GM23338 (cell line): ENCODE measurements at regions not wholly inside any gene's neighbourhood (a gene's known extent, or its start where the extent isn't known, plus 50 kb on each side); places are given as distances from the start of the nearest gene placed in this dataset.

ENCODE experiments used
- ATAC-seq: fragments of 200-7000 bp; cut with Tn5 transposase; 3 replicates; pipeline ENCODE4 v1.9.1; 2020
- DNase-seq: peaks from one replicate; pipeline ENCODE4 v3.0.0-alpha.2; 2015; ENCODE audit warnings: low spot score
- H2AFZ ChIP-seq: fragments of 200-600 bp; sonication (generic); 2 replicates; pipeline ENCODE4 v1.8.0; 2016; ENCODE audit warnings: antibody characterized with exemption, mild to moderate bottlenecking, moderate library complexity
- H3F3A ChIP-seq: fragments of 200-600 bp; sonication (generic); replicated peaks from 2 replicates; pipeline ENCODE4 v1.8.0; 2017; ENCODE audit warnings: antibody characterized with exemption, mixed run types, low read depth
- H3K27ac ChIP-seq: fragments of 200-600 bp; sonication (generic); 2 replicates; pipeline ENCODE4 v1.6.1; 2016; ENCODE audit warnings: low read depth
- H3K27me3 ChIP-seq: fragments of 200-600 bp; sonication (generic); 2 replicates; pipeline ENCODE4 v1.8.0; 2016; ENCODE audit warnings: mild to moderate bottlenecking, mixed run types, moderate library complexity; ENCODE audit not compliant: insufficient read depth
- H3K36me3 ChIP-seq: fragments of 200-600 bp; sonication (generic); 2 replicates; pipeline ENCODE4 v1.8.0; 2016; ENCODE audit warnings: mild to moderate bottlenecking; ENCODE audit not compliant: insufficient read depth
- H3K4me1 ChIP-seq: fragments of 200-600 bp; sonication (generic); 2 replicates; pipeline ENCODE4 v1.8.0; 2016; ENCODE audit warnings: mild to moderate bottlenecking, moderate library complexity; ENCODE audit not compliant: insufficient read depth
- H3K4me2 ChIP-seq: fragments of 200-600 bp; sonication (generic); 2 replicates; pipeline ENCODE4 v1.7.1; 2017; ENCODE audit warnings: mixed run types
- H3K4me3 ChIP-seq: fragments of 200-600 bp; sonication (generic); 2 replicates; pipeline ENCODE4 v1.6.1; 2016; ENCODE audit warnings: mixed run types
- H3K79me2 ChIP-seq: fragments of 200-600 bp; sonication (generic); replicated peaks from 2 replicates; pipeline ENCODE4 v1.8.0; 2017; ENCODE audit warnings: mild to moderate bottlenecking; ENCODE audit not compliant: insufficient read depth
- H3K9me2 ChIP-seq: fragments of 200-600 bp; sonication (generic); 2 replicates; pipeline ENCODE4 v1.8.0; 2017; ENCODE audit not compliant: insufficient read depth
- H4K20me1 ChIP-seq: fragments of 200-600 bp; sonication (generic); replicated peaks from 2 replicates; pipeline ENCODE4 v1.8.0; 2017; ENCODE audit warnings: mild to moderate bottlenecking; ENCODE audit not compliant: insufficient read depth
- H3K27ac Mint-ChIP-seq: 2 replicates; pipeline ENCODE4 v1.8.0; 2020; ENCODE audit warnings: inconsistent platforms, mild to moderate bottlenecking, moderate library complexity, mixed read lengths
- H3K27me3 Mint-ChIP-seq: 3 replicates; pipeline ENCODE4 v1.8.0; 2022; ENCODE audit warnings: low read depth, mild to moderate bottlenecking, moderate library complexity, mixed read lengths, inconsistent platforms; ENCODE audit not compliant: insufficient read depth, poor library complexity
- H3K36me3 Mint-ChIP-seq: 3 replicates; pipeline ENCODE4 v1.8.0; 2021; ENCODE audit warnings: low read depth, mild to moderate bottlenecking, inconsistent platforms, moderate library complexity, mixed read lengths
- H3K4me1 Mint-ChIP-seq: 3 replicates; pipeline ENCODE4 v1.8.0; 2020; ENCODE audit warnings: mild to moderate bottlenecking, inconsistent platforms, mixed read lengths
- H3K4me3 Mint-ChIP-seq: 3 replicates; pipeline ENCODE4 v1.8.0; 2021; ENCODE audit warnings: moderate library complexity, mild to moderate bottlenecking, inconsistent platforms, mixed read lengths
- H3K9me3 Mint-ChIP-seq: 3 replicates; pipeline ENCODE4 v1.8.0; 2020; ENCODE audit warnings: moderate library complexity, mild to moderate bottlenecking, inconsistent platforms, mixed read lengths
- CTCF ChIP-seq, 2 experiments: fragments of 200-600 bp in 1 of 2; sonication (generic) in 1 of 2; conservative IDR thresholded peaks; 2 replicates each; pipeline versions ENCODE4 v1.5.1 to v1.6.1; 2016 to 2017; ENCODE audit warnings: antibody characterized with exemption in 2 of 2, low read depth in 2 of 2, mild to moderate bottlenecking in 2 of 2, moderate library complexity in 1 of 2
- EZH2 ChIP-seq: fragments of 200-600 bp; sonication (generic); IDR thresholded peaks from one replicate; pipeline ENCODE4 v1.8.0; 2017; ENCODE audit warnings: antibody characterized with exemption, mild to moderate bottlenecking, low read depth; ENCODE audit not compliant: unreplicated experiment
- EZH2phosphoT487 ChIP-seq: fragments of 200-600 bp; sonication (generic); IDR thresholded peaks from one replicate; pipeline ENCODE4 v1.8.1; 2018; ENCODE audit warnings: antibody characterized with exemption; ENCODE audit not compliant: unreplicated experiment
- POLR2AphosphoS5 ChIP-seq: IDR thresholded peaks from 2 replicates; pipeline ENCODE4 v1.6.1; 2016; ENCODE audit warnings: antibody characterized with exemption, low read depth
- ZNF114 ChIP-seq: fragments of 250-450 bp; sonication (Bioruptor Pico); IDR thresholded peaks from 2 replicates; pipeline ENCODE4 v1.5.0; 2020; ENCODE audit warnings: mild to moderate bottlenecking, moderate library complexity
- TF ChIP-seq, protein P1 (sequence below): IDR thresholded peaks from one replicate; pipeline ENCODE4 v1.6.1; 2018; ENCODE audit warnings: antibody characterized with exemption; ENCODE audit not compliant: unreplicated experiment

DNA sequence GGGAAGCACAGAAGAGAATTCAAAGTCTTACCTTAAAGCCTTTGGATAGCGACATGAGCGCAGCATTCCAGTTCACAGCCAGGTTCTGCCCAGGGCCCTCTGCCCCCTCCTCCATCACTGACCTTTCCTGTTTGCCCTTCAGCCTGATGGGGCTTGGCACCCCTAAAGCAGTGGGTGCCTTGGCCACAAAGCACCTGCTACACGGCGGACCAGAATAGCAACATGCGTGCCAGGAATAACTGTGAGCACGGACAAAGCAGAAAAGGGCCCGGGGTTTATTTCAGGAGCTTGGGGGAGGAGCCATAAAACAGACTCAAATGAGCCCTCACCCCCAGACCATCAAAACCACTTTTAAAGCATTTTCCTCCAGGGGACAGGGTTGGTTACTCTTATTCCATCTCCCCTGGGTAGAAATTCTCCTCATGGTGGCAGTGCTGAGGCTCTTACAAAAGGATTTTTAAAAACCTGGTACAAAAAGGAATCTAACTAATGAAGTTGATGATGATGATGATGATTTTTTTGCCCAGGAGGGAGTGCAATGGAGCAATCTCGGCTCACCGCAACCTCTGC lies 135.4 kb downstream of the KLF13 start:
- TF ChIP-seq, protein P1, sequence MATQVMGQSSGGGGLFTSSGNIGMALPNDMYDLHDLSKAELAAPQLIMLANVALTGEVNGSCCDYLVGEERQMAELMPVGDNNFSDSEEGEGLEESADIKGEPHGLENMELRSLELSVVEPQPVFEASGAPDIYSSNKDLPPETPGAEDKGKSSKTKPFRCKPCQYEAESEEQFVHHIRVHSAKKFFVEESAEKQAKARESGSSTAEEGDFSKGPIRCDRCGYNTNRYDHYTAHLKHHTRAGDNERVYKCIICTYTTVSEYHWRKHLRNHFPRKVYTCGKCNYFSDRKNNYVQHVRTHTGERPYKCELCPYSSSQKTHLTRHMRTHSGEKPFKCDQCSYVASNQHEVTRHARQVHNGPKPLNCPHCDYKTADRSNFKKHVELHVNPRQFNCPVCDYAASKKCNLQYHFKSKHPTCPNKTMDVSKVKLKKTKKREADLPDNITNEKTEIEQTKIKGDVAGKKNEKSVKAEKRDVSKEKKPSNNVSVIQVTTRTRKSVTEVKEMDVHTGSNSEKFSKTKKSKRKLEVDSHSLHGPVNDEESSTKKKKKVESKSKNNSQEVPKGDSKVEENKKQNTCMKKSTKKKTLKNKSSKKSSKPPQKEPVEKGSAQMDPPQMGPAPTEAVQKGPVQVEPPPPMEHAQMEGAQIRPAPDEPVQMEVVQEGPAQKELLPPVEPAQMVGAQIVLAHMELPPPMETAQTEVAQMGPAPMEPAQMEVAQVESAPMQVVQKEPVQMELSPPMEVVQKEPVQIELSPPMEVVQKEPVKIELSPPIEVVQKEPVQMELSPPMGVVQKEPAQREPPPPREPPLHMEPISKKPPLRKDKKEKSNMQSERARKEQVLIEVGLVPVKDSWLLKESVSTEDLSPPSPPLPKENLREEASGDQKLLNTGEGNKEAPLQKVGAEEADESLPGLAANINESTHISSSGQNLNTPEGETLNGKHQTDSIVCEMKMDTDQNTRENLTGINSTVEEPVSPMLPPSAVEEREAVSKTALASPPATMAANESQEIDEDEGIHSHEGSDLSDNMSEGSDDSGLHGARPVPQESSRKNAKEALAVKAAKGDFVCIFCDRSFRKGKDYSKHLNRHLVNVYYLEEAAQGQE, result no peak
- TF ChIP-seq ZNF114 (CRISPR knock-in tag) (no peak), CTCF (conservative IDR thresholded peaks at IDR 0.05; ENCODE audit: low read depth in 2 of 2) (peak; percentile 34 to 48)
- ATAC-seq (peak; percentile 53; the same call in 2 of the 3 replicates), DNase-seq (peak; percentile 49)
- Mint-ChIP-seq H3K27me3 (no peaks in the 10 kb centered on the region), H3K4me1 (no peaks in the 10 kb centered on the region; the same call in 1 of the 3 replicates), H3K4me3 (no peak overlapping the region), H3K27ac (no peak overlapping the region), H3K9me3 (no peaks in the 10 kb centered on the region), H3K36me3 (no peaks in the 10 kb centered on the region)
- no peaks in the 10 kb centered on the region for H3K36me3 ChIP-seq
- H3K27ac ChIP-seq, result no peak overlapping the region
- no peaks in the 10 kb centered on the region for H3K4me1 ChIP-seq
- H2AFZ ChIP-seq, result no peak overlapping the region
- H3K27me3 ChIP-seq, result no peaks in the 10 kb centered on the region
- no peaks in the 10 kb centered on the region for H3F3A ChIP-seq
- no peak overlapping the region for H3K4me2 ChIP-seq
- H3K4me3 ChIP-seq, result no peak overlapping the region
- H3K79me2 ChIP-seq, result no peaks in the 10 kb centered on the region
- H4K20me1 ChIP-seq, result no peaks in the 10 kb centered on the region
- H3K9me2 ChIP-seq, result no peaks in the 10 kb centered on the region

DNA sequence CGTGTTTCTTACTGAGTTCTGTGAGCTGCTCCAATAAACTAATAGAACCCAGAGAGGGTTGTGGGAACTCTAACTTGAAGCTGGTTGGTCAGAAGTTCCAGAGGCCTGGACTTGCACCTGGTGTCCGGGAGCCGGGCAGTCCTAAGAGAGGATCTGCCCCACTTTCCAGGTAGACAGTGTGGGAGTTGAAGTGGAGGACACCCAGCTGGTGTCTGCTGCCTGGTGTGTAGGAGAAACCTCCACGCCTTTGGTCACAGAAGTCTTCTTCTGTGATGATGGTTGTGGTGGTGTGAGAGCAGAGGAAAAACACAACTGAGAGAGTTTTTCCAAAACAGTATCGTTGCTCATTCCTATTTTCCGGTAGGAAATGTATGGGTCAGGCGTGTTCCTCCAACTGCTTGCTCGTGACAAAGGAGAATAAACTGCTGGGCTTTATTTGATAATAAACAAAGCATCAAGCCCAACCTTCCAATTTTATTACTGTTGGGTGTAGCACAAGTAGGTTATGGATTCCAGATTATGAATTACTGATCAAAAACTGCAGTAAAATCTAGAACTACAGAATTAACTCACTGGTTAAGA lies 137.0 kb downstream of the KLF13 start:
- no peak overlapping the region for H3K4me2 ChIP-seq
- no peaks in the 10 kb centered on the region; the same call in 2 of the 3 replicates for H3K4me1 Mint-ChIP-seq
- peaks cover 6% of the 10 kb centered on the region for H3K27me3 Mint-ChIP-seq
- no peaks in the 10 kb centered on the region for H3K9me3 Mint-ChIP-seq
- DNase-seq (no peak), ATAC-seq (no peak)
- no peak overlapping the region for H3K27ac ChIP-seq
- H3K79me2 ChIP-seq, result no peaks in the 10 kb centered on the region
- H2AFZ ChIP-seq, result no peak overlapping the region
- H4K20me1 ChIP-seq, result no peaks in the 10 kb centered on the region
- no peaks in the 10 kb centered on the region for H3F3A ChIP-seq
- H3K27me3 ChIP-seq, result no peaks in the 10 kb centered on the region
- H3K36me3 Mint-ChIP-seq, result no peaks in the 10 kb centered on the region
- no peak overlapping the region for H3K4me3 ChIP-seq
- H3K27ac Mint-ChIP-seq, result no peak overlapping the region
- no peaks in the 10 kb centered on the region for H3K9me2 ChIP-seq
- H3K4me3 Mint-ChIP-seq, result no peak overlapping the region
- H3K4me1 ChIP-seq, result no peaks in the 10 kb centered on the region
- H3K36me3 ChIP-seq, result no peaks in the 10 kb centered on the region
- no peak for TF ChIP-seq EZH2phosphoT487
- TF ChIP-seq POLR2AphosphoS5, result no peak
- TF ChIP-seq EZH2, result no peak
- no peak for TF ChIP-seq CTCF (conservative IDR thresholded peaks at IDR 0.05; ENCODE audit: low read depth in 2 of 2)
